GM19395 (cell line): ENCODE measurements at regions not wholly inside any gene's neighbourhood (a gene's known extent, or its start where the extent isn't known, plus 50 kb on each side); places are given as distances from the start of the nearest gene placed in this dataset.
A peak's percentile ranks its signal among the peaks of the same experiment; 100 is the strongest.

ENCODE experiments used
- ATAC-seq: cut with Tn5 transposase; IDR thresholded peaks from one replicate; pipeline ENCODE4 v1.9.1; 2021; ENCODE audit warnings: mild to moderate bottlenecking, moderate library complexity; ENCODE audit not compliant: unreplicated experiment

- no peak for ATAC-seq
Observed at GRCh38 chr2:121955426-121955825, 200.0 kb downstream of the TSN start.

GRCh38 chr2:121955872-121956271 is 200.4 kb downstream of the TSN start:
- ATAC-seq = no peak

DNA sequence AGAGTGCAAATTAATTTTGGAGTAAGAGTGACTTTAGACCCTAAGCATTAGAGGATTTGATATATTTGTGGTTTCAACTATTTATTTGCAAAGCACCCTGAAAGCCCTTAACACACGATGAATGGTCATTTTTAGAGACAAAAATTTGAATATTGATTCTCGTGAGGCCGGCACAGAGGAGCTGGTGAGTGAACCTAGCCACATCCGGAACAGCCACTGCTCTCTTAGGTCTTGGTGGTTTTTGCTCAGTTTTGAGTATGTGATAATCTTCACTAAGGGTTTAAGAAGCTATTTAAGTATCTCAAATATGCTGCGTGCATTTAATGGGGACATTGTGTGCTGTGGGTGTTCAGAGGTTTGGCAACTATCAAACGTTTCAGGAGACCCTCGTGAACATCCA is 204.8 kb downstream of the TSN start:
- no peak for ATAC-seq

GRCh38 chr2:121961761-121962160 is 206.3 kb downstream of the TSN start:
- ATAC-seq = no peak

GRCh38 chr2:121965661-121966060 is 210.2 kb downstream of the TSN start:
- no peak for ATAC-seq

- no peak for ATAC-seq
Observed at GRCh38 chr2:121966663-121967062, 211.2 kb downstream of the TSN start.

DNA sequence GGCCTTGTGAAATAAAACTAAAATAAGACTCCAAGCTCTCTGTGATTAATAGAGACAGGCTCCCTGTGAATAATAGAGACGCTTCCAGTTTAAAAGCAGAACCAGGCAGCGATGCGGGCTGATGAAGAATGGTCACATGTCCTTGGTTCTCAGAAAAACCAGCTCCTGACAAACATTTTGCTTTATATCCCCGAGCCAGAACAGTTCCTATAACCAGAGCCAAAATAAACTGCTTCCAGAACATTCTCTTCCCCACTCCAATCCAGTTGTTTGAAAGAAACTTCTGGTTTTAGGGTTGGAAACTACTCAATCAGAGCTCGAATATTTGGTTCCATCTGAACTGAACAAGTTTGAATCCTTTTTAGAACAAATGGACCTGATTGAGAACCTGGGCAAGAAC is 213.7 kb downstream of the TSN start:
- no peak for ATAC-seq

GRCh38 chr2:121969766-121970639 is 214.6 kb downstream of the TSN start:
- no peak for ATAC-seq

DNA sequence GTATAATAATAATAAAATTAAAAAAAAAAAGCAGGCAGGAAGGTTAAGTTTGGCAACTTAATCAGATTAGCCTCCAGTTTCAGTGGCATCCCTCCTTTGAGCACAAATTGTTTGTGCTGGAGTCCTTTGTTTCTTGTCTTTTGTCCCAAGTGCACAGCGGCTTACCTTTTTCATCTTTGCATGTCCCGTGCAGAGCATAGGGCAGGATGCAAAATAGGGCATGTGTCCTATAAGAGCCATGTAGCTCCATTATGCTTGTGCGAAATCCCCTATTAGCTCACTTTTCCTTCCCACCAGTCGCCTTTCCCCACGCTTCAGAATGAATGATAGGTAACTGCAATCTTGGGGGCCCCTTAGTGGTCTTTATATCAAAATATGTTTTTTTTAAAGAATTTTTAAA is 216.8 kb downstream of the TSN start:
- no peak for ATAC-seq

GRCh38 chr2:121974897-121975661 is 219.6 kb downstream of the TSN start:
- ATAC-seq = peak; percentile 97

GRCh38 chr2:121976926-121977325 is 221.5 kb downstream of the TSN start:
- ATAC-seq = no peak

DNA sequence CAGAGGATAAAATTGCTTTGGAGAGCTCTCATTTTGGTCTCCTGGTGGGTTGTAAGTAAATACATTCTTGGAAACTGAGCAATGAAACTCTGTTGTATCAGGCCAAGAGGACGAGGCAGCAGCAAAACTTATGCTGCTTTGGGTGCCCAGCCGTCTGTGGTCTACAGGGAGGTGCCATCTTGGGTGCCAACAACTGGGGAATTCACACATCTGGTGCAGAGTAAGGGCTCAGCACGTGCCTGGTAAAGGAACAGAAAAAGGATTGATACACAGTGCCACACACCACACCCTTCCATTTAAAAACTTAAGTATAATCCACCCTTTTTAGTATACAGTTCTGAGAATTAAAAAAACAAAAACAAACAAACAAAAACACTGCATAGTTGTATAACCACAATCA is 221.9 kb downstream of the TSN start:
- ATAC-seq = no peak

GRCh38 chr2:121992700-121993099 is 237.2 kb downstream of the TSN start:
- ATAC-seq = no peak

- no peak for ATAC-seq
Observed at GRCh38 chr2:121993682-121994081, 238.2 kb downstream of the TSN start.

GRCh38 chr2:121994238-121995206 is 239.1 kb downstream of the TSN start:
- peak; percentile 64 for ATAC-seq

GRCh38 chr2:121998751-121999150 is 243.3 kb downstream of the TSN start:
- ATAC-seq = no peak

GRCh38 chr2:121999264-121999663 is 243.8 kb downstream of the TSN start:
- no peak for ATAC-seq

DNA sequence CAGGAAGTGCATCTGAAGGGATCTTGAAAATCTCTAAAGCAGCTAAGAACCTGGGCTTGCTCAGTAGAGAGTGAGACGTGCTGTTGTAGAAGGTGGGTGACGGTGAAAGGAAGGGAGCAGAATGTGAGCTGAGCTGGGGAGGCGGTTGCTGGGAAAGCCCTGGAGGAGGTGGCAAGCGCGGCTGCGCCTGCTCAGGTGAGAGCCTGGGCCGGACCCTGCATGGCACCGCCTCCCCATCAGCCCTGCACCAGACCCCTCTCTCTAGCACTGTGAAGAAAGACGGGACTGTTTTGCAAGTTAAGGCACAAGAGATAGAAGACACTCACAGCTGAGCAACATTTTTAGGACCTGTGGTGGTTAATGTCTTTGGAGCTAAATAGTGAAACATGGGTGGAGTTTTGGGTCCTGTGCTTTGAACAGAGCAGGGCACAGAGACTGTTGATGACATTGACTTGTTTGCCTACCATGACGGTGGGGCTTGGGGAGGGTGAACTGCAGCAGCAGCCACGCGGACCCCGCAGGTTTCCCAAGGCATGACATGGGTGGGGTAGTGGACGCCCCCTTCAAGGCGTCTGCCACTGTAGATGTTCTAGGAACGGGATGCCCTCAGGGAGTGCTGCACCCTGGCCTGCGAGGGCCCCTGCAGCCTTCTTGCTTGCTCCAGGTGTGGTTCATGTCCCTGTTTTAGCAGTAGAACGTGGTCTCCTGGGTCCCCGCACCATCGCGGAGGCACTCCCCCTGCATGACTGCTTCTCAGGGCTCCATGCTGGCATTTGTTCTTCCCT is 245.3 kb downstream of the TSN start:
- no peak for ATAC-seq

DNA sequence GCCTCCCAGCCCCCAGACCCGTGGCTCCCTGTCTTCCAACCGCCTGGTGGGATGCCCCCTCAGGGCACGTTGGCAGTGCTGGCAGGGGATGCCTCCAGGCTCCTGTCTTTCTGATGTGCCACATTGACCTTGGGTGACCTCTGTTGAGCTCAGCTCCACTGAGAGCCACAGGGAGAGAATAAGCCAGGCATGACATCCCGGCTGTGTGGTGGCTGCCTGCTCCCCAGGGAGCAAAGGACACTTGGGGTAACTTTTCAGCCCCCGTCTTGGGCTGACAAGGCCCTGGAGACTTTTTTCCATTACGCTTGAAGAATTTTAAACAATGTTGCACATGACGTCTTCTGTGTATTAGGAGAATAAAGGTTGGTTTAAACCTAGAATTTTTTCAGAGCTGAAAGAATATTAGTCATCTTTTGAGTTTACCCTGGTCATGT is 246.0 kb downstream of the TSN start:
- ATAC-seq = no peak
